NCI-H2107 treated with DMSO at 0.1 percent for 48 hours (cell line): ENCODE measurements at regions not wholly inside any gene's neighbourhood (a gene's known extent, or its start where the extent isn't known, plus 50 kb on each side); places are given as distances from the start of the nearest gene placed in this dataset.

Experiments used
- DNase-seq: peaks from one replicate; lab custom pipeline; 2025; ENCODE audit not compliant: unreplicated experiment; lab: John Stamatoyannopoulos, UW

DNA sequence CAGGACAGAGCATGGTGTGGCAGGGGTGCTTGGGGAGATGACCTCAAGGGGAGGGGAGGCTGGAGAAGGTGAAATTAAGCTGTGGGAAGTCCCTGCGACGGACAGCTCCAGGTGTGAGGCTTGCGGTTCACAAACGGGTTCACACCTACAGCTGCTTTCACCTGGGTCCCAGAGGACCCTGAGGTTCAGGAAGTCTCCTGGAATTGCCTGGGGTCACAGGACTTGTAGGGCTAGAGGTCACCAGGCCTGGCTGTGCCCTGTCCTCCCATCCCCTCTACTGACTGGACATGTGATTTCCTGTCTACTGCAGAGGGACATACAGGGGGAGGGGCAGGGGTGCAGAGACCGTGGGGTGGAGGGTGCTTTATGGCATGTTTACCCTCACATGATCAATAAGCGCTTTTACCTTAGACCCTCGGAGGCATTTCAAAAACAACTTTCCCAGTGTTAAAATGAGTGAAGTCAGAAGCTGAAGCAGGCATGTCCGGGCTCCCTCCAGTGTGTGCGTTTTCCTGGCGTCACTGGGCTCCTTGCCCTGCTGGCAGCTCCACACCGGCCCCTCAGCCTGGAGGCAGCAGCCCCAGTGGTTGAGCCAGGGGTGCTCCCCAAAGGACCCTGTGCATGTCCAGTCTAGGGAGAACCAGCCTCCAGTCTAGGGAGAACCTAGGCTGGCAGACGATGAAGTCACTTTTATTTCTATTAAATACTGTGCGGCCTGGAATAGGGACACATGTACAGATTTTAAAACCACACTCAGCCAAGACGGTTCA lies 66.6 kb upstream of the IGFBP3 start:
- DNase-seq, result no peak

DNA sequence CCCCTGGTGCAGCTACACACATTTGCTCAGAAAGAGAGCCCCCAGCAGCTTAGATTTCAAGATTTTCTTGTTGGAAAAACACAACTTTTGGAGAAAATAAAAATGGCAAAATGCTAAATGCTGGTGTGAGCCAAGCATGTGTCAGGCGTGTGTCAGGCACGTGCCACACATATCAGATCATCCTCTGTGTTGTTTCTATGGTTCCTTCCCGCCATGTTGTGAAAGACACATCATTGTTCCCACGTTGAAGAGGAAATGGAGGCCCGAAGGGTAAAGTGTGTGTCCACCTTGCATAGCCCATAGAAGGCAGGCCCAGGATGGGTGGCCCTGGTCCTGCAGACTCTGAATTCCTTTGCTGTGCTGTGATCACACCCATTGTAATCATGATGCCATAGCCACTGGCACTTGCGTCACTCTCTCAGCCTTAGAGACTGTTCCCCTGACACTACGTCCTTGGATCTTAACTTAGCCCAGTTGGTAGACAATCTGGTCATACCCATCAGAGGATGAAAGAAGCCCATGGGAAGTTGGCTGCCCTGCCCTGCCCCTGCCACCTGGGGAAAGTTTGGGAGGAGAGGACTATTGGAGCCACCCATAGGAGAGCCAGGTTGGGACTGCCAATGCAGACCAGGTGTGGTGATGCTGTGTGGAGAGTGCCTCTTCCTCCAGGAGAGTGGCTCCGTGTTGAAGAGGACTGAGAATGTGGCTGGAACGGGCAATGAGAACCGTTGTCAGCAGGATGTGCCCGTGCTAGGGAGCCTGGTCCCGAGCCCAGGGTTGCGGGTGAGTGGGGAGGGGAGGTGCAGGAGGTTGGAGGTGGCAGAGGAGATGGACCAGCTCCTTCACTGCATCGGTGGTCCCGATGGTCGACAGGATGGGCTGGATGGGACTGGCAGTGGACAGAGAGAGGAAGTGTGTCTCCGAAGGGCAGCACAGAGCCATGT lies 65.6 kb upstream of the IGFBP3 start:
- no peak for DNase-seq

DNA sequence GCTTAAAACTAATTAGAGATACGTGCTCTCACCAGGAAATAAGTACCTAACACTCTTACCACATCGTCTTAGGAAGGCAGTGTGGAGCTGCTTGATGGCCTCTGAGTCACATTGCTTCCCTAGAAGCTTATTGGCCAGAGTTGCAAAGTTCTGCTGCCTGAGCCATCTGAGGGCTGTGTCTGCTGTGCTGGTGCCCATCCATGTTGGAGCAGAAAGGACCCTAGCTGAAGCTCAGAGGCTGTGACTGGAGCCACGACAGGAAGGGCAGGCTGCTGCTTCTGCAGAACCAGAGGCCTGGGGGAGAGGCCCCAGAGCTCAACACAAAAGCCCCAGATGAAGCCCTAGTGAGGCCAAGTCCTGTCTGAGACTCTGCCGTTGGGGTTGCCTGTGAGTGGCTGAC lies 64.8 kb upstream of the IGFBP3 start:
- no peak for DNase-seq

DNA sequence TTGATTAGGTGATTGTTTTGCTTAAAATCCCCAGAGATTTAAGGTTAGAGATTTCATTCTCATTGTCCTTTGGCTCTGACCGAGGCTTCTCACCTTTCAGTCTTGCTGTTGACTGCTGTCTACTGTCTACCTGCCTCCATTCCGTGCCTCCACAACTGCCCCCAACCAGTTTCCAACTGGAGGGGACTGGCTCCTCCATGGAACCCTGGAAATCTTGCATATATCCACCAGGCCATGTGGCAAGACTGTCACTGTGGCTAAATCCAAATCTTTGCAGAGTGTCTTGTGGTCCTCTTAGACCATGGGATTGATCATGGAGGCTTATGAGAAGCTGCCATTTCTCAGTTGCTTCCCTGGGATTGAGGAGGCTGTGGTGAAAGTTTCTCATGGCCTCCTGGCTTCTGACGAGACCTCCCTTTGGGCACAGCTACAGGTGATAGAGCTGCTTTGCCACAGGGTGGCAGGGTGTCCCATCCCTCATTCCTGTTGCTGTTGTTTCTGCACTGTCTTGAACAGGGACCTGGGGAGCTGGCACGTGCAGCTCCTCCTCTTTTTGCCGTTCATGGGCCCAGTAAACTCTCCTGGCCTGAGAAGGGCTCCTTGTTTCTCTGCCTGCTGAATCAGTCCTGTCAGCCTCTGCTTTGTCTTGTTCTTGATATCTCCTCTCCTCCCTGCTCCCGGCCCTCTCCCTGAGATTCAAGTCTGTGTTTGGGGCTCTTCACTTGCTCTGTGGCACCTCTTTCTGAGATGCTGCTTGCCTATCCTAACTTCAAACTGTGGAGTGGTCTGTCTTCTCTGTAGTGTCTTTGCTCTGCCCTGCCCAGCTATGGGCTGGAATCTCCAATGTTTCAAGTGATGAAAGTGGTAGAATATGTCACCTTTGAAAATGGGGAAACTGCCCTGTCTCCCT lies 63.6 kb upstream of the IGFBP3 start:
- DNase-seq, result no peak

DNA sequence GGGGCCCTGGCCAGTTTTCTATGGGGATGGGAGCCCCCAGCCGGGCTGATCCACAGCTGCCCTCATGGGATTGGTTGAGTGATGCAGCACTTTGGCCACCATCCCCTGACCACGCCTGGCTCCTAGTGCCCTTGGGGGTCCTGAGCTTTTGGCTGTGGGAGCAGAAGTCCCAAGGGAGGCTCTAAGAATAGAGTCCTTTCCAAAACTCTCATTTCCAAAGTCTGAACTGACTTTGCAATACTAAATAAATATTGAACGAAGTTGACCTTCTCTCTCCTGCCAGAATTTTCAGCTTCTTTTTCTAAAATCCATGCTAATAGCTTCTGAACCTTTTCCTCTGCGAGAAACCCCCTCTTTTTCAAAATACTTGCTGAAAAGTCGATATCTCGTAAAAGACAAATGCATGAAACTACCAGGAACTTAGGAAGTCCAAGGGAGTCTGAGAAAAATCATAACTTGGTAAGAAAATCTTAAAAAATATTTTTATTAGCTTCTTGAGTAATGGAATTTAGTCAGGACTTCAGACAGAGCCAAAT lies 62.7 kb upstream of the IGFBP3 start:
- no peak for DNase-seq

DNA sequence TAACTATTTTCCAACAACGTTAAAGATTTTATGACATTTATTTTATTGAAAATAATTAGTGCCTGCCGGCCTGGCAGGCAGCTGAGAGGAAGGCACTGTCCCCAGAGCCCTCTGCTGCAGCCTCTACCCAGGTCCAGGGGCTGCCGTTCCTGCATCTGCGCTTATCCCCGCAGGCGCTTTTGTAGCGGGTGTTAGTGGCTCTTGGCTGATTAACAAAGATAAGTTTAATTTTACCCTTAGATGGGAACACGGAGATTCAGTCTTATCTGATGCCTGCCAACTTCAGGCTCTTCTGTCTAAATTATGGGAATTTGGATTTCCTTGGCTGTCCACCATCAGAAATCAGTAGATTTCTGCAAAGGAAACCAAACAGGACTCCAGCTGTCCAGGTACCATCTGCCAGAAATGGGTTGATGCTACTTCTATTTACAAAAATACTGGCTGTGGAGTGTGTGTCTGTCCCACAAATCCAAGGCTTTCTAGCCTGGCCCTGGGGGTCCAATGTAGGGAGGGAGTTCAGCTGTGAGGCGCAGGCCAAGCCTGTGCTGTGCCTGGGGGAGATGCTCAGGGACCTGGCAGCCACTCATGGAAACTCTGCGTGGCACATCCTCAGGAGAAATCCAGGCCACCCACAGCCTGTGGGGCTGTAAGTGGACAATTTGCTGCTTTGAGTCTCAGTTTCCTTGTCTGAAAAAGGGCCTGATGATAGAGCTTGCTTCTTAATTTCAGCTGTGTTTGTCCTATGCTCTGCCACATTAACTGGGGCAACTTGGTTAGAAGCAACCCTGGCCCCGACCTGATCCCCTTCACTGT lies 62.0 kb upstream of the IGFBP3 start:
- no peak for DNase-seq

DNA sequence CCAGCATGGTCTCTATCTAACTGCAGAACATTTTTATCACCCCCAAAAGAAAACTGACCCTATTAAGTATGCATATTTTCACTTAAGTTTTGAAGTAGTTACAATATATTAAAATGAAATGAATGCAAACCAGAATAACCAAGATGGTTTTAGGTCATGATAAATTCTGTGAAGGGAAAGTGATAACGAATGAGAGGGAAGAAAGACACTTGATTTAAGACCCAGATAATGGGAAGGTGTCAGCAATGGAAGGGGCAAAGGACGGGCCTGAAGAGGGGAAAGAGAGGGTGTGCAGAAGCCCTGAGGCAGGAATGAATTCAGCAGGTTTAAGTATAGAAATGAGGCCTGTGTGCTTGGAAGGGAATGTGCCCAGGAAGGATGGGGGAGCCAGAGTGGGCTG lies 61.1 kb upstream of the IGFBP3 start:
- no peak for DNase-seq

DNA sequence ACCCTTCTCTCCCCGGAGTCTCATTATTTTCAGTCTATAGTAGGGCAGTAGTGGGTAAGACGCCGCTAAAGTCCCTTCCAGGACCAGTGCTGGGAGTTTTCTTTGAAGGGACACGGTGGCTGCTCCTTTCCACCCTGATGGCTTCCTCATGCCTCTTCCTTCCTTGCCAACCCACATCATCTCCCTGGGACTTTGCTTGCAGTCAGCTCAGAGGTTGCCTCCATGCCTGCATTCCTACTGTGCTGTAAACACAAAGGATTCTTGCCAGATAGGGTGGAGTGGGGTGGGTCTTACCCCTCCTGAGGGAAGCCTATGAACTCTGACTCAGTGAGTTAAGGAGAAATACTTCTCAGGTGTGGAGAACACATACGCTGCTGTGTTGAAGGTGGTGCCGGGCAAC lies 59.9 kb upstream of the IGFBP3 start:
- DNase-seq, result no peak

DNA sequence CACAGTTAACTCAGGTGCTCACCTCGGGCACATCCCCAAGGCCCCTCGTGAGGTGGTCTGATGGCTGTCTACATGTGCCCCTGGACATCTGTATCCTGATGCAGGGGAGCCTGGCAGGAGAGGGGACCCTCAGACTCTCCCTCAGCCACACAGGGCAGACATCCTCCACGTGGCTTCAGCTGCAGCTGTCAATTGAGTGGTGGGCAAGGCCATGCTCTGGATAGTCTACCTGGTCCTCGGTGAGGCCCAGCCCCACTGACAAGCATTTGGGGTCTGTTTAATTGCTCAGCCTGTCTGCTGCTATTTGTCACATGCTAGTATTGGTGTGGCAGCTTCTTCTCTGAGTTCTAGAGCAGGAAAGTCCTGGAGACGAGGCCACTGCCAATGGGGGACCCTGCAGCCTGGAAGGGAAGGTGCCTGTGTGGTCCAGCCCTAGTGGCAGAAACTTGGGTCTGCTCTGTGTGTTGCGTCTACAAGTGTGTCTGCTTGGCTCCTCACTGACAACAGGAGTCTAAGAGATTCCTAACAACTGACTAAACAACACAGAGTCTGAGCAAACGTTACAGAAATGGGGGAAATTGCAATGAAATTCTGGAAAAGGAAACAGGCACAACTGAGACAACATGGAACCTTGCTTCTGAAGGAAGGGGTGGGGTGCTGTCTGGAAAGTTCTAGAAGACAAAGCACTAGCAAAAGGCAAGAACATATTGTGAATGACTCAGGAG lies 59.3 kb upstream of the IGFBP3 start:
- no peak for DNase-seq

DNA sequence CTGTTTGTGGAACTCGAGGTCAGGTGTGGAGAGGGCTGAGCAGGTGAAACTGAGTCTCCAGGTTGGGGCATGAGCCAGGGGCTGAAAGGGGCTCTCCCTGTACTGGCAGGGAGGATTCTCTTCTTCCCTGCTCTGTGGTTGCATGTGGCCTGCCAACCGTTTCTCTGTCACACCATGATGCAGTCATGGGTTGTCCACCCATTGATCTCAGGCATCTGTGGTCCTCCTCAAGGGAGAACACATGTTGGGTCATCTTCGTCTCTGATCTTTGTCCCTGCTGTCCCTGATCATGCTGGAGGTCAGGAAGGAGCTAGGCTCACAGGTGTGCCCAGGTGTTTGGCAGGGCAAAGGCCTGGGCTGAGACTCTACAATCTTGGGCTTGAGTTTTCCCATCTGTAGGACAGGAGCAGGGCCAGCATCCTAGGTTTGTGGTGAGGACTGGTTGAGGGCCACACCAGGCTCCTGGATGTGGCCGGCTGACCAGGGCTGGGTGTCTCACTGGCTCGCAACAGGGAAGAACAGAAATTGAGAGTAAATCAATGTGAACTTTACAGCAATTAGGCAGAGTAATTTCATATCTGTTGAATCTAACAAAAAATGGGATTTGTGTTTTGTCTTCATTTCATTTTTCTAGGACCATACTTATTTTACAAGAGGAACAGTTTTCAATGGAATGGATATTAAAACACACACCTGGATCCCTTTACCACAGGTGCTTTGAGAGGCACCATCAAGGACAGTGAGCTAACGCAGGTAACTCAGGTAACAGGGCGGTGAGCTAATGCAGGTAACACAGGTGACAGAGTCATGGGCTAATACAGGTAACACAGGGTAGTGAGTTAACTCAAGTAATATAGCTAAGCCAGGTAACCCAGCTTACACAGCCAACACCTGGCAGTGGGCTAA lies 58.5 kb upstream of the IGFBP3 start:
- DNase-seq, result no peak

DNA sequence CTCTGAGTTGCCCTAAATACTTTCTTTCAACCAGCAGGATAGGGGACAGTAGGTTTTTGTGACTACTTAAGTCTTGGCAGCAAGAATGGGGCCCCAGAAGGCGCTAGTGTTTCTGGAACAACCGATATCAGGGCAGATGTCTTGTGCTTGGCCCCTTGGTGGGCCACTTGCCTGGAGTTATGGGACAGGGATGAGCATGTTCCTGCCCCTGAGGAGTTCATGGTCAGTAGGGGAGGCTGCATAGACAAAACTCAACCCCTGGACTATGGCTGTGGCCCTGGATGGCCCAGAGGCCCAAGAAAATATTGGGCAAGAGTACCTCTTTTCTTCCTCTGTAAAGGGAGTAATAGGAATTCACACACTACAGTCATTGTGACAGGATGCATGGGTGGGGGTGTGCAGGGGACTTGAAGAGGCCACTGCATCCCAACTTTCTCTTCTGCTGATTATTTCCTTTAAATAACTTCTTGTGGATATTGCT lies 57.7 kb upstream of the IGFBP3 start:
- DNase-seq, result no peak

DNA sequence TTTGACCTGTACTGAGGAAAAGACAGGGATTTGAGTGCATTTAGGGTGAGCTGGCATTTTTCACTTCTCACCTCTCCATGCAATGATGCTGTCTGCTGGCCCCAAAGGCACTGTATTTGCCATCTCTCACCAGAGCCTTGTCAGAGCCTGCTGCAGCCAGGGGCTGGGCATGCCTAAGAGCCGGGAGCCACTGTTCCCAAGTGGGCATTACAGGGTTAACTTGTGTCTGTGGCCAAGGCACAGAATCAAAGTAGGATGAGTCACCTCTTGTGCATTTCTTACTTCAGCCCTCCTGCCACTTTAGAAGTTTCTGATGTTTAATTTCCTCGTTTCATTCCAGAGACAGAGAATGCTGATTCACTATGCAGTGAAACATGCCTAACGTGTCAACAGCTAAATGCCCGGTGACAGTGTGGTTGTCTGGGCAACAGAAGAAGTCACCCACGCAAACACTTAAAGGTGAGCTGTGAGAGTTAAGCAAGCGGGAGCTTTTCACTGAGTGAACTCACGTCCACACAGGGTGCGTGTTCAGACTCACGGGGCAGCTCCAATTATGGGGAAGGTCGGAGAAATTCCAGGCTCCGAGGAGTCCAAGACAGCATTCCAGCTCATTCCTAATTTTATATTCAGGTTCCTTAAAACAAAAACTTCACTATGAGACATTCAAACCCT lies 57.1 kb upstream of the IGFBP3 start:
- no peak for DNase-seq

DNA sequence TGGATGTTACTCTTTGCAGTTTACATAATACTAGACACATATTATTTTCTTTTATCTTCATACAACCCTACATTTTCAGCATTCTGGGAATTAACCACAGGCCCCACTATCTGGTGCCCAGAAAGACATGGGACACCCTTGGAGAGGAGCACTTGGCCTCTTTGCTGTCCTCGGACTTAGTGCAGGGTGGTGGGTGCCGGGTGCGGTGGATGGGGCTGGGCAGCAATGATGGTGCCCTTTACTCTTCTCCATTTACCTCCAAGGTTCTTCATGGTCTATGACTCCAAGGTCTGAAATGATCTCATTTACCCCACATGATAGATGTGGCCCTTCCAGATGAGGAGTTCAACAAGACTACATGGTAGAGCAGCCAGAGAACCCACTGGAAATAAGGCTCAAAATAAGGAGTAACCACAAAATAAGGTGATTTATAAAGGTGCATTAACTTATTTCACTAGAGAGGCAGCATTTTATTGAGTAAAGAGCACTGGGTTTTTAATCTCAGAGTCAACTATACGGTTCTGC lies 56.2 kb upstream of the IGFBP3 start:
- DNase-seq, result no peak

DNA sequence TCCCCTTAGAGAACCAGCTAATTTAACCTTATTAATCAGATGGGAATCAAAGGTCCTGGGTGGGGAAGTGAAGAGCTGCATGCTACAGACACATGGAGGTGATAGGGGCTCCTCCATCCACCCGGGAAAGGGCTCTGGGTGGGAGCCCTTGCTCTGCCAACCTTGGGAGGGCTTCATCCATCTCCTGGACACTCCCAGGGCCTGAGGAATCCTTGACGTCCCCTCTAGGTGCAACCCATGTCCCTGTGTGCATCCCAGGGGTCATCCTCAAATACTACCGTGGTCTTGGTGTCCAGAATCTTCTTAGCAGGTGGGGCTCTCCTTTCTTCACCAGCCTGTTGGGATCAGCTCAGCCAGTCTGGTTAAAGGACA lies 55.4 kb upstream of the IGFBP3 start:
- DNase-seq, result no peak

DNA sequence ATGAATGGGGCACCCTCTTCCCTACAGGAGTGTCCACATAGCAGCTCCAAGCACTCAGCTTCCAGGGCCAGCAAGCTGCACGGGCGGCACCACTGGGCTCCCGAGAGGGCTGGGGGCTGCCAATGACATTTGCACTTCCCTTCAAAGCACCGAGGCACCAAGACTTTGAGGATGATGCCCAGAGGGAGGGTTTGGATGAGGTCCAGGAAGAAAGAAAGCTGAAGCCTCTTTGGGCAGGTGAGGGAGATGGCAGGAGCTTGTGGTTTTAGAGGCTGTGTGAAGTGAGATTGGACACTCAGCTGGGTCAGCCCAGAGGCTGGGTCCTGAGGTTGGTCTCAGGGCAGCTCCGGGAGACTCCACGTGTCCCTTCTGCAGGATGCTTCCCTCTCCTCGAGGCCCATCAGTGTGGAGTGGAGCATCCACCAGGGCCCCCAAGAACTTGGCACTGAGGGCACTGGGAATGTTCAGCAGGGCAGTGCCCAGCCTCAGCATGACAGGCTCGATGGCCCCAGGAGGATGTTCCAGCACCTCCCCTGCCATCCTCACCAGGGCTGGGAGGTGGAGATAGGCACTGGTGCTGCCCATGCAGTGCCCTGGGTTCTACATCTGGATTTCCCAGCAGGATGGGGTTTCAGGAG lies 54.9 kb upstream of the IGFBP3 start:
- no peak for DNase-seq

DNA sequence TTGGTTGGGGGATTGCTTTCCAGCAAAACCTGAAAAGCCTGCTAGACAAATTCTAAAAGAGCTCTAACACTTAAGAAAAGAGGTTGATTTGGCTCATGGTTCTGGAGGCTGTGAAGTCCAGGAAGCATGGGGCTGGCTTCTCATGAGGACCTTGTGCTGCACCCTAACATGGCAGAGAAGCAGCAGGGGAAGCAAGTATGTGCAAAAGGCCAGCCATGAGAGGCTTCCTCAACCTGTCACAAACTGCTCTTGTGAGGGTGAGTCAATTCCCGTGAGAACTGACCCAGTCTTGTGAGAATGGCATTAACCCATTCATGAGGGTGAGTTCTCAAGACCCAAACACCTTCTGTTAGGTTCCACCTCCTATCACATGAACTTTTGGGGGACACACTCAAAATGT lies 54.3 kb upstream of the IGFBP3 start:
- no peak for DNase-seq
